LNCaP clone FGC (cell line): ENCODE measurements at regions not wholly inside any gene's neighbourhood (a gene's known extent, or its start where the extent isn't known, plus 50 kb on each side); places are given as distances from the start of the nearest gene placed in this dataset.

ENCODE experiments used
- DNase-seq: peaks from one replicate; pipeline ENCODE4 v3.0.0-alpha.2; 2011; ENCODE audit warnings: low read depth
- H3K4me3 ChIP-seq: 2 replicates; pipeline ENCODE4 v1.5.1; 2011; ENCODE audit warnings: mild to moderate bottlenecking, low read depth, low read length, control low read depth
- CTCF ChIP-seq: IDR thresholded peaks from 2 replicates; pipeline ENCODE4 v1.5.1; 2012; ENCODE audit warnings: mild to moderate bottlenecking; ENCODE audit not compliant: control insufficient read depth, insufficient read depth; ENCODE audit errors: extremely low read depth

GRCh38 chr9:116032683-116033440 is 120.7 kb upstream of the PAPPA start:
- TF ChIP-seq CTCF: no peak
- H3K4me3 ChIP-seq: no peak overlapping the region
- DNase-seq: no peak

DNA sequence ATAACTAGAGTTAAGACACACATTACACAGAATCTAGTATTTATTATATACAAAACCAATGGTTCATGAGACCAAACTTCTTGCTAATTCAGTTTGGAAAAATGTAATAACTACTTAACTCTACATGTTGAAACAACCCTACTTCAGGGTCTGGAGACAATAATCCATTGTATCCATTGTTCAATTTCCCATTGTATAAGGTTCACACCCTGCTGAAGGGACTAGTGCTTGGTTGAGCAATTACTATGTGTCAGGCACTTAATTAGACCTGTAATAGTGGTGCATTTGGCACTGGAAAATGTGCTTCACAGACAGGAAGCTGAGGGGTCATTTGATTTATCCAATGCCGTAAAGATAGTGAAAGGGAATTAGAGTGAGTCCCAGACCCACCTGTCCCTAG is 114.3 kb upstream of the PAPPA start:
- TF ChIP-seq CTCF: no peak
- H3K4me3 ChIP-seq: no peak overlapping the region
- DNase-seq: no peak

GRCh38 chr9:116039893-116040292 is 113.7 kb upstream of the PAPPA start:
- DNase-seq: no peak
- no peak overlapping the region for H3K4me3 ChIP-seq
- TF ChIP-seq CTCF: no peak

DNA sequence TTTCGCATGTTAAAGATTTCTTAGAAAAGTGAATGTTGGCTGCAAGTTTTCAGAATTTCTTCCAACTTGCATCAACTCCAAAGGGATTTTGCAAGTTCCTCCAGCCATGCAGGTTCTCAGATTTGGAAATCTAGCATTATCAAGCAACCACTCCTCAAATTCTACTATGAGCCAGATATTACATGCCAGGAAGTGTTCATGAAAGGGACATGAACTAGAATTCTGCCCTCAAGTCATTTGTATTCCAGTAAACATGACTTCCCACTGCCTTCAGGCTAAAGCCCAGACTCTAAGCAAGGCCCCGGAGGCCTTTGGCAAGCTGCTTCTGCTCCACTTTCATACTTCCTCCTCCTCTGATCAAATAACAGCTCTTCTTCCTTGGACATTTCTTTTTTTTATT is 111.3 kb upstream of the PAPPA start:
- no peak for TF ChIP-seq CTCF
- DNase-seq: no peak
- H3K4me3 ChIP-seq: no peak overlapping the region

DNA sequence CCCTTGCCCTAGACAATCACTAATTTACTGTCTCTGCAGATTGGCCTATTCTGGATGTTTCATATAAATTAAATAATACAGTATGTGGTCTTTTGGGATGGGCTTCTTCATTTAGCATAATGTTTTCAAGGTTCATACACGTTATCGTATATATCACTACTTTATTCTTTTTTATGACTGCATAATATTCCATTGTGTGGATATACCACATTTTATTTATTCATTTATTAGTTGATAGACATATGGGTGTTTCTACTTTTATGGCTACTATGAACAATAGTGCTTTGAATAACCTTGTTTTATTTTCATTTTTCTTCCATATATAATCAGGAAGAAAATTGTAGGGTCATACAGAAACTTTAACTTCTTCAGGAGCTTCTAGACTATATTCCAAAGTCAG is 108.5 kb upstream of the PAPPA start:
- no peak overlapping the region for H3K4me3 ChIP-seq
- TF ChIP-seq CTCF: no peak

DNA sequence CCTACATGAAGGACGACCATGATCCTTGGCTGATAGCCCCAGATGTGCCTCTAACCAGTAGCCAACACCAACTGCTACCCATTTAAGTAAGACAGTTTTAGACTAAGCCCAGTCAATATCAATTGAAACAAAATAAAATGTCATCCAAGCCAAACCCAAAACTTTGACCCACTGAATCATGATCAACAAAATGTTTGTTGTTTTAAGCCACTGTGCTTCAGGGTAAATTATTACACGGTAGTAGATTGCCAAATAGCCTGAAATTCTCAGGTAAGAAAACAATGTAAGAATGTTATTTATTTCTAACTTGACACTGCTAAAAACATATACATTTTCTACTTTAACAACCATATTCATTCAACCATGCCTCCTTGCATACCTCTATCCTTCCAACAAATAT is 105.5 kb upstream of the PAPPA start:
- no peak for DNase-seq
- TF ChIP-seq CTCF: no peak
- H3K4me3 ChIP-seq: no peak overlapping the region

More for the DNA sequence above, 108.5 kb upstream of the PAPPA start:
- no peak for DNase-seq

- TF ChIP-seq CTCF: no peak
- H3K4me3 ChIP-seq: no peak overlapping the region
- DNase-seq: no peak
Observed at GRCh38 chr9:116049456-116049855, 104.1 kb upstream of the PAPPA start.
